ENCODE measurements at regions not wholly inside any gene's neighbourhood (a gene's known extent, or its start where the extent isn't known, plus 50 kb on each side); places are given as distances from the start of the nearest gene placed in this dataset.
"Not testable (repeated sequence)": the region's sequence is repeated elsewhere in the genome, so short reads cannot be mapped to it uniquely, and the experiment has no call there.

- no peak for FAIRE-seq
Measured at GRCh38 chr11:42778193-42778592, 533.6 kb upstream of the API5 start.

GRCh38 chr11:42779555-42779954, 532.2 kb upstream of the API5 start:
- no peak for FAIRE-seq

- no peak for FAIRE-seq
Measured at GRCh38 chr11:42786981-42787380, 524.8 kb upstream of the API5 start.

GRCh38 chr11:42795483-42795882, 516.3 kb upstream of the API5 start:
- FAIRE-seq: not testable (repeated sequence)

- FAIRE-seq: no peak
Measured at GRCh38 chr11:42800041-42800440, 511.8 kb upstream of the API5 start.

GRCh38 chr11:42802201-42802899, 509.4 kb upstream of the API5 start:
- no peak for FAIRE-seq

GRCh38 chr11:42806191-42806590, 505.6 kb upstream of the API5 start:
- no peak for FAIRE-seq

- no peak for FAIRE-seq
Measured at GRCh38 chr11:42812361-42812760, 499.4 kb upstream of the API5 start.

- no peak for FAIRE-seq
Measured at GRCh38 chr11:42812960-42813359, 498.8 kb upstream of the API5 start.

GRCh38 chr11:42816471-42816870, 495.3 kb upstream of the API5 start:
- FAIRE-seq: no peak

GRCh38 chr11:42819126-42819525, 492.7 kb upstream of the API5 start:
- FAIRE-seq: no peak

- not testable (repeated sequence) for FAIRE-seq
Measured at GRCh38 chr11:42822188-42822587, 489.6 kb upstream of the API5 start.

- FAIRE-seq: no peak
Measured at GRCh38 chr11:42823546-42823945, 488.2 kb upstream of the API5 start.

GRCh38 chr11:42824067-42824466, 487.7 kb upstream of the API5 start:
- FAIRE-seq: no peak

- no peak for FAIRE-seq
Measured at GRCh38 chr11:42825598-42825997, 486.2 kb upstream of the API5 start.

GRCh38 chr11:42827845-42828244, 484.0 kb upstream of the API5 start:
- FAIRE-seq: no peak

- no peak for FAIRE-seq
Measured at GRCh38 chr11:42837994-42838393, 473.8 kb upstream of the API5 start.

GRCh38 chr11:42840176-42840829, 471.5 kb upstream of the API5 start:
- FAIRE-seq: no peak

- no peak for FAIRE-seq
Measured at GRCh38 chr11:42840860-42841259, 470.9 kb upstream of the API5 start.

- FAIRE-seq: no peak
Measured at GRCh38 chr11:42841556-42841955, 470.2 kb upstream of the API5 start.

- no peak for FAIRE-seq
Measured at GRCh38 chr11:42849362-42849761, 462.4 kb upstream of the API5 start.

- no peak for FAIRE-seq
Measured at GRCh38 chr11:42857344-42857743, 454.5 kb upstream of the API5 start.

- FAIRE-seq: no peak
Measured at GRCh38 chr11:42870480-42870879, 441.3 kb upstream of the API5 start.

- FAIRE-seq: not testable (repeated sequence)
Measured at GRCh38 chr11:42873800-42874405, 437.9 kb upstream of the API5 start.
